ENCODE measurements at regions not wholly inside any gene's neighbourhood (a gene's known extent, or its start where the extent isn't known, plus 50 kb on each side); places are given as distances from the start of the nearest gene placed in this dataset.
"Not testable (repeated sequence)": the region's sequence is repeated elsewhere in the genome, so short reads cannot be mapped to it uniquely, and the experiment has no call there.

GRCh38 chr5:106311230-106311915 is 1359.4 kb downstream of the EFNA5 start:
- FAIRE-seq, result no peak
- DNase-seq (ENCODE audit: insufficient read length, low spot score), result no peak

GRCh38 chr5:106307265-106307664 is 1363.5 kb downstream of the EFNA5 start:
- no peak for FAIRE-seq
- no peak for DNase-seq (ENCODE audit: insufficient read length, low spot score)

- FAIRE-seq (no peak), DNase-seq (ENCODE audit: insufficient read length, low spot score) (no peak)
Observed at GRCh38 chr5:106306313-106307028, 1364.3 kb downstream of the EFNA5 start.

- FAIRE-seq (no peak), DNase-seq (ENCODE audit: insufficient read length, low spot score) (no peak)
Observed at GRCh38 chr5:106303911-106304310, 1366.8 kb downstream of the EFNA5 start.

GRCh38 chr5:106292654-106293053 is 1378.1 kb downstream of the EFNA5 start:
- no peak for DNase-seq (ENCODE audit: insufficient read length, low spot score)
- FAIRE-seq, result no peak

- DNase-seq (ENCODE audit: insufficient read length, low spot score) (no peak), FAIRE-seq (no peak)
Observed at GRCh38 chr5:106290841-106291240, 1379.9 kb downstream of the EFNA5 start.

GRCh38 chr5:106288979-106289378 is 1381.8 kb downstream of the EFNA5 start:
- no peak for FAIRE-seq

GRCh38 chr5:106277540-106278096 is 1393.1 kb downstream of the EFNA5 start:
- no peak for FAIRE-seq
- DNase-seq (ENCODE audit: insufficient read length, low spot score), result no peak

More at GRCh38 chr5:106288979-106289378, 1381.8 kb downstream of the EFNA5 start:
- DNase-seq (ENCODE audit: insufficient read length, low spot score), result no peak

- DNase-seq (ENCODE audit: insufficient read length, low spot score) (no peak), FAIRE-seq (no peak)
Observed at GRCh38 chr5:106269252-106269843, 1401.4 kb downstream of the EFNA5 start.

- FAIRE-seq (no peak), DNase-seq (ENCODE audit: insufficient read length, low spot score) (no peak)
Observed at GRCh38 chr5:106267256-106267655, 1403.5 kb downstream of the EFNA5 start.

GRCh38 chr5:106262395-106262794 is 1408.3 kb downstream of the EFNA5 start:
- FAIRE-seq, result no peak

GRCh38 chr5:106259431-106260090 is 1411.2 kb downstream of the EFNA5 start:
- not testable (repeated sequence) for DNase-seq (ENCODE audit: insufficient read length, low spot score); FAIRE-seq

More at GRCh38 chr5:106262395-106262794, 1408.3 kb downstream of the EFNA5 start:
- no peak for DNase-seq (ENCODE audit: insufficient read length, low spot score)

- DNase-seq (ENCODE audit: insufficient read length, low spot score), result no peak
- FAIRE-seq, result peak; percentile 20
Observed at GRCh38 chr5:106258591-106259125, 1412.1 kb downstream of the EFNA5 start.

- no peak for DNase-seq (ENCODE audit: insufficient read length, low spot score)
- FAIRE-seq, result no peak
Observed at GRCh38 chr5:106254784-106255183, 1416.0 kb downstream of the EFNA5 start.

GRCh38 chr5:106246044-106246745 is 1424.5 kb downstream of the EFNA5 start:
- not testable (repeated sequence) for DNase-seq (ENCODE audit: insufficient read length, low spot score); FAIRE-seq

- DNase-seq (ENCODE audit: insufficient read length, low spot score) (no peak), FAIRE-seq (no peak)
Observed at GRCh38 chr5:106241409-106241808, 1429.3 kb downstream of the EFNA5 start.

- no peak for DNase-seq (ENCODE audit: insufficient read length, low spot score)
- FAIRE-seq, result no peak
Observed at GRCh38 chr5:106205916-106206571, 1464.7 kb downstream of the EFNA5 start.

GRCh38 chr5:106202035-106202434 is 1468.7 kb downstream of the EFNA5 start:
- DNase-seq (ENCODE audit: insufficient read length, low spot score) (no peak), FAIRE-seq (no peak)

- FAIRE-seq (no peak), DNase-seq (ENCODE audit: insufficient read length, low spot score) (no peak)
Observed at GRCh38 chr5:106200971-106201370, 1469.8 kb downstream of the EFNA5 start.
